Liver (tissue), 8 donors: ENCODE measurements at regions not wholly inside any gene's neighbourhood (a gene's known extent, or its start where the extent isn't known, plus 50 kb on each side); places are given as distances from the start of the nearest gene placed in this dataset.
A peak's percentile ranks its signal among the peaks of the same experiment; 100 is the strongest.

ENCODE experiments used
- DNase-seq: peaks from one replicate; pipeline ENCODE4 v3.0.0-alpha.2; 2017; ENCODE audit warnings: low spot score
- H3K27ac ChIP-seq, 2 donors: one replicate each; pipeline ENCODE4 v1.7.0; 2013; ENCODE audit warnings: inconsistent platforms in 2 of 2, low read length in 2 of 2, control low read depth in 1 of 2, low read depth in 1 of 2, mild to moderate bottlenecking in 1 of 2
- H3K27me3 ChIP-seq, 4 donors: one replicate each; pipeline versions ENCODE4 v1.6.1 to v1.7.0; 2013; ENCODE audit warnings: low read length in 3 of 4, inconsistent platforms in 1 of 4, mild to moderate bottlenecking in 1 of 4, moderate library complexity in 1 of 4; ENCODE audit not compliant: control insufficient read depth in 4 of 4, insufficient read depth in 4 of 4
- H3K36me3 ChIP-seq, 4 donors: one replicate each; pipeline versions ENCODE4 v1.6.1 to v1.7.0; 2013; ENCODE audit warnings: low read length in 3 of 4, mild to moderate bottlenecking in 3 of 4, low read depth in 1 of 4, moderate library complexity in 1 of 4; ENCODE audit not compliant: control insufficient read depth in 4 of 4, insufficient read depth in 3 of 4
- H3K4me1 ChIP-seq, 4 donors: one replicate each; pipeline versions ENCODE4 v1.6.1 to v1.7.0; 2013; ENCODE audit warnings: low read length in 3 of 4, mild to moderate bottlenecking in 3 of 4, moderate library complexity in 1 of 4; ENCODE audit not compliant: control insufficient read depth in 4 of 4, insufficient read depth in 4 of 4
- H3K4me3 ChIP-seq, 3 donors: one replicate each; pipeline versions ENCODE4 v1.6.1 to v1.7.0; 2013; ENCODE audit warnings: low read length in 3 of 3, control low read depth in 1 of 3, low read depth in 1 of 3, mild to moderate bottlenecking in 1 of 3
- H3K9ac ChIP-seq, 2 donors: one replicate each; pipeline ENCODE4 v1.7.0; 2013; ENCODE audit warnings: low read length in 2 of 2, mild to moderate bottlenecking in 2 of 2, moderate library complexity in 2 of 2, control low read depth in 1 of 2, low read depth in 1 of 2
- H3K9me3 ChIP-seq, 4 donors: one replicate each; pipeline versions ENCODE4 v1.6.1 to v1.7.0; 2013; ENCODE audit warnings: low read length in 3 of 4; ENCODE audit not compliant: control insufficient read depth in 4 of 4
- ATF3 ChIP-seq: IDR thresholded peaks from 2 replicates; pipeline ENCODE4 v1.6.1; 2016; ENCODE audit warnings: antibody characterized with exemption
- CTCF ChIP-seq: fragments of 150-350 bp; IDR thresholded peaks from 2 replicates; pipeline ENCODE4 v1.5.1; 2017; ENCODE audit warnings: improper control_type of control experiment, low read depth, low read length; ENCODE audit not compliant: missing input control
- EGR1 ChIP-seq, 2 donors: IDR thresholded peaks; 2 replicates each; pipeline ENCODE4 v1.6.1; 2016 to 2018; ENCODE audit warnings: antibody characterized with exemption in 2 of 2, low read depth in 2 of 2
- FOXA1 ChIP-seq: IDR thresholded peaks from 2 replicates; pipeline ENCODE4 v1.6.1; 2016; ENCODE audit warnings: antibody characterized with exemption
- FOXA2 ChIP-seq: IDR thresholded peaks from 2 replicates; pipeline ENCODE4 v1.6.1; 2016; ENCODE audit warnings: antibody characterized with exemption
- GABPA ChIP-seq, 2 donors: IDR thresholded peaks in 1 of 2; conservative IDR thresholded peaks in 1 of 2; 2 replicates each; pipeline ENCODE4 v1.6.1; 2016; ENCODE audit warnings: antibody characterized with exemption in 2 of 2, mild to moderate bottlenecking in 1 of 2, moderate library complexity in 1 of 2
- HNF4A ChIP-seq, 2 donors: conservative IDR thresholded peaks; 2 replicates each; pipeline ENCODE4 v1.6.1; 2016; ENCODE audit warnings: antibody characterized with exemption in 2 of 2, mild to moderate bottlenecking in 2 of 2
- HNF4G ChIP-seq: IDR thresholded peaks from 2 replicates; pipeline ENCODE4 v1.6.1; 2016; ENCODE audit warnings: antibody characterized with exemption
- JUND ChIP-seq, 2 donors: IDR thresholded peaks; 2 replicates each; pipeline ENCODE4 v1.6.1; 2016; ENCODE audit warnings: antibody characterized with exemption in 2 of 2
- MAX ChIP-seq: IDR thresholded peaks from 2 replicates; pipeline ENCODE4 v1.6.1; 2016; ENCODE audit warnings: antibody characterized with exemption
- NR2F2 ChIP-seq: IDR thresholded peaks from 2 replicates; pipeline ENCODE4 v1.6.1; 2016; ENCODE audit warnings: antibody characterized with exemption
- RAD21 ChIP-seq, 2 donors: IDR thresholded peaks; 2 replicates each; pipeline ENCODE4 v1.6.1; 2016; ENCODE audit warnings: antibody characterized with exemption in 2 of 2, mild to moderate bottlenecking in 2 of 2
- REST ChIP-seq: IDR thresholded peaks from 2 replicates; pipeline ENCODE4 v1.6.1; 2016; ENCODE audit warnings: antibody characterized with exemption, mild to moderate bottlenecking
- RXRA ChIP-seq, 2 donors: IDR thresholded peaks; 2 replicates each; pipeline ENCODE4 v1.6.1; 2017 to 2018; ENCODE audit warnings: antibody characterized with exemption in 2 of 2, mild to moderate bottlenecking in 1 of 2
- SP1 ChIP-seq: IDR thresholded peaks from 2 replicates; pipeline ENCODE4 v1.6.1; 2018; ENCODE audit warnings: antibody characterized with exemption, mild to moderate bottlenecking
- TAF1 ChIP-seq: conservative IDR thresholded peaks from 2 replicates; pipeline ENCODE4 v1.6.1; 2016; ENCODE audit warnings: antibody characterized with exemption, mild to moderate bottlenecking
- YY1 ChIP-seq: IDR thresholded peaks from 2 replicates; pipeline ENCODE4 v1.6.1; 2016; ENCODE audit warnings: antibody characterized with exemption, mild to moderate bottlenecking
- ZBTB33 ChIP-seq: IDR thresholded peaks from 2 replicates; pipeline ENCODE4 v1.6.1; 2016; ENCODE audit warnings: antibody characterized with exemption
- WGBS: extraction: QIAGEN DNeasy Blood & Tissue Kit; methylation state at CpG from one replicate; pipeline ENCODE4 v1.1.7; 2013; 5-methylcytosine and 5-hydroxymethylcytosine counted together
- donor health status: healthy.
- donor health status: healthy.
- donor health status: healthy.
- donor health status: healthy.
- donor health status: healthy.

GRCh38 chr6:163956571-163957407 is 542.3 kb downstream of the QKI start:
- Histone ChIP-seq H3K27me3 (no peaks in the 10 kb centered on the region), H3K4me3 (no peak overlapping the region), H3K27ac (no peak overlapping the region), H3K9me3 (no peaks in the 10 kb centered on the region), H3K9ac (no peak overlapping the region), H3K36me3 (no peaks in the 10 kb centered on the region), H3K4me1 (peaks cover 0 to 3% (median 0%) of the 10 kb centered on the region in 4 donors)
- TF ChIP-seq ZBTB33 (no peak), MAX (peak; percentile 14), EGR1 (IDR thresholded peaks at IDR 0.05; ENCODE audit: low read depth in 2 of 2) (no peak), RAD21 (IDR thresholded peaks at IDR 0.05) (peak; percentile 99 to 100), ATF3 (peak; percentile 37), RXRA (IDR thresholded peaks at IDR 0.05) (peak; percentile 85 to 90), JUND (IDR thresholded peaks at IDR 0.05) (peak in 1 of 2 donors; percentile 63), TAF1 (no peak), REST (no peak), FOXA1 (peak; percentile 40), HNF4G (no peak), SP1 (peak; percentile 25), YY1 (peak; percentile 68), CTCF (peak; percentile 96), GABPA (IDR thresholded peaks at IDR 0.05 in 1 of 2, conservative IDR thresholded peaks at IDR 0.05 in 1 of 2) (no peak), NR2F2 (peak; percentile 80), HNF4A (conservative IDR thresholded peaks at IDR 0.05) (peak; percentile 63 to 69), FOXA2 (peak; percentile 32)
- 15% methylated on average over 12 of the region's 12 CpGs for WGBS
- DNase-seq = peak; percentile 85
